ENCODE measurements at regions not wholly inside any gene's neighbourhood (a gene's known extent, or its start where the extent isn't known, plus 50 kb on each side); places are given as distances from the start of the nearest gene placed in this dataset.

- TF ChIP-seq, protein P1, sequence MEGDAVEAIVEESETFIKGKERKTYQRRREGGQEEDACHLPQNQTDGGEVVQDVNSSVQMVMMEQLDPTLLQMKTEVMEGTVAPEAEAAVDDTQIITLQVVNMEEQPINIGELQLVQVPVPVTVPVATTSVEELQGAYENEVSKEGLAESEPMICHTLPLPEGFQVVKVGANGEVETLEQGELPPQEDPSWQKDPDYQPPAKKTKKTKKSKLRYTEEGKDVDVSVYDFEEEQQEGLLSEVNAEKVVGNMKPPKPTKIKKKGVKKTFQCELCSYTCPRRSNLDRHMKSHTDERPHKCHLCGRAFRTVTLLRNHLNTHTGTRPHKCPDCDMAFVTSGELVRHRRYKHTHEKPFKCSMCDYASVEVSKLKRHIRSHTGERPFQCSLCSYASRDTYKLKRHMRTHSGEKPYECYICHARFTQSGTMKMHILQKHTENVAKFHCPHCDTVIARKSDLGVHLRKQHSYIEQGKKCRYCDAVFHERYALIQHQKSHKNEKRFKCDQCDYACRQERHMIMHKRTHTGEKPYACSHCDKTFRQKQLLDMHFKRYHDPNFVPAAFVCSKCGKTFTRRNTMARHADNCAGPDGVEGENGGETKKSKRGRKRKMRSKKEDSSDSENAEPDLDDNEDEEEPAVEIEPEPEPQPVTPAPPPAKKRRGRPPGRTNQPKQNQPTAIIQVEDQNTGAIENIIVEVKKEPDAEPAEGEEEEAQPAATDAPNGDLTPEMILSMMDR (IDR thresholded peaks at IDR 0.05) = no peak
- TF ChIP-seq EP300 (IDR thresholded peaks at IDR 0.05) (no peak), POLR2A (IDR thresholded peaks at IDR 0.05) (no peak)
Measured at GRCh38 chr5:107149243-107150005, 521.3 kb downstream of the EFNA5 start.

Measured in stomach (tissue), 4 donors.